IMR-90 (cell line): ENCODE measurements at regions not wholly inside any gene's neighbourhood (a gene's known extent, or its start where the extent isn't known, plus 50 kb on each side); places are given as distances from the start of the nearest gene placed in this dataset.

ENCODE experiments used
- CEBPB ChIP-seq: IDR thresholded peaks from 2 replicates; pipeline ENCODE4 v1.6.1; 2012; ENCODE audit warnings: low read depth, low read length, improper control_type of control experiment
- CHD1 ChIP-seq: IDR thresholded peaks from 2 replicates; pipeline ENCODE4 v1.6.1; 2012; ENCODE audit warnings: low read depth, low read length, improper control_type of control experiment
- ELK1 ChIP-seq: fragments of 150-350 bp; IDR thresholded peaks from 2 replicates; pipeline ENCODE4 v1.6.1; 2016; ENCODE audit warnings: low read depth, mild to moderate bottlenecking, low read length, moderate library complexity, borderline replicate concordance
- MXI1 ChIP-seq: IDR thresholded peaks from 2 replicates; pipeline ENCODE4 v1.6.1; 2012; ENCODE audit warnings: low read depth, mild to moderate bottlenecking, low read length, moderate library complexity, borderline replicate concordance
- POLR2A ChIP-seq: IDR thresholded peaks from 2 replicates; pipeline ENCODE4 v1.6.1; 2012; ENCODE audit warnings: mild to moderate bottlenecking, low read depth, low read length
- RAD21 ChIP-seq: IDR thresholded peaks from 2 replicates; pipeline ENCODE4 v1.6.1; 2012; ENCODE audit warnings: low read length, improper control_type of control experiment
- RCOR1 ChIP-seq: IDR thresholded peaks from 2 replicates; pipeline ENCODE4 v1.6.1; 2012; ENCODE audit warnings: mild to moderate bottlenecking, low read length, improper control_type of control experiment; ENCODE audit not compliant: insufficient replicate concordance
- RFX5 ChIP-seq: IDR thresholded peaks from 2 replicates; pipeline ENCODE4 v1.8.0; 2012; ENCODE audit warnings: low read depth, mild to moderate bottlenecking, low read length, moderate library complexity
- SMC3 ChIP-seq: fragments of 150-350 bp; IDR thresholded peaks from 2 replicates; pipeline ENCODE4 v1.6.1; 2016; ENCODE audit warnings: low read depth, mild to moderate bottlenecking, antibody characterized with exemption, low read length, moderate library complexity
- TF ChIP-seq, protein P1 (sequence below): conservative IDR thresholded peaks from 2 replicates; pipeline ENCODE4 v1.5.1; 2012; ENCODE audit warnings: mild to moderate bottlenecking, low read depth, low read length, improper control_type of control experiment
- TF ChIP-seq, protein P2 (sequence below): fragments of 150-350 bp; IDR thresholded peaks from 2 replicates; pipeline ENCODE4 v1.6.1; 2017; ENCODE audit warnings: mild to moderate bottlenecking, antibody characterized with exemption, low read length, low read depth

DNA sequence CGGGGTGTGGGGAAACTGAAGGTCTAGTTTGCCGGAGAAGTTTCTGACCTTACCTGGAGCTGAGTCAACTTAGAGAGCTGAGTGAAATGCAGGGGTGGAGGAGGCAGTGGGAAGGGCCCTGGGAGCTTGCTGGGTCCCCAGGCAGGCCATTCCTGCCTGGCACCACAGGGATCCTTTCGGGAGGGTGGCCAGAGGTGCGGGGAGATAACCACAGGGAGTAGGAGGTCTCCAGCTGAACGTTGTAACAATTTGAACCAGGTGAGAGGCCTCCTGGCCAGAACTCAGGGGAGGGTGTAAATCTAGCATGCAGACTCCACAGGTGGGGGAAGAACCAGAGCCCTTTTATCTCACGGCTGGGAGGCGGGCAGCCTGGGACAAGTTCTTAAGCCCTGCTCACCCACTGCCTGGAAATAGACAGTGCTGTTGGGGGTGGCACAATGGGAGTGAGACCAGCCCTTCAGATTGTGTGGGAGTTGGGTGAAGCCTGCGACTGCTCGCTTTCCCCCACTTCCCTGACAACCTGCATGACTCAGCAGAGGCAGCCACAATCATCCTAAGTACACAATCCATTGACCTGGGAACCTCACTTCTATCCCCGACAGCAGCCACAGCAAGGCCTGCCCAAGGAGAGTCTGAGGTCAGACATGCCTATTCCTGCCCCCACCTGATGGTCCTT, 247.4 kb downstream of the ADGRA3 start:
- no peak for TF ChIP-seq MXI1
- TF ChIP-seq RFX5, result no peak
- TF ChIP-seq, protein P1, sequence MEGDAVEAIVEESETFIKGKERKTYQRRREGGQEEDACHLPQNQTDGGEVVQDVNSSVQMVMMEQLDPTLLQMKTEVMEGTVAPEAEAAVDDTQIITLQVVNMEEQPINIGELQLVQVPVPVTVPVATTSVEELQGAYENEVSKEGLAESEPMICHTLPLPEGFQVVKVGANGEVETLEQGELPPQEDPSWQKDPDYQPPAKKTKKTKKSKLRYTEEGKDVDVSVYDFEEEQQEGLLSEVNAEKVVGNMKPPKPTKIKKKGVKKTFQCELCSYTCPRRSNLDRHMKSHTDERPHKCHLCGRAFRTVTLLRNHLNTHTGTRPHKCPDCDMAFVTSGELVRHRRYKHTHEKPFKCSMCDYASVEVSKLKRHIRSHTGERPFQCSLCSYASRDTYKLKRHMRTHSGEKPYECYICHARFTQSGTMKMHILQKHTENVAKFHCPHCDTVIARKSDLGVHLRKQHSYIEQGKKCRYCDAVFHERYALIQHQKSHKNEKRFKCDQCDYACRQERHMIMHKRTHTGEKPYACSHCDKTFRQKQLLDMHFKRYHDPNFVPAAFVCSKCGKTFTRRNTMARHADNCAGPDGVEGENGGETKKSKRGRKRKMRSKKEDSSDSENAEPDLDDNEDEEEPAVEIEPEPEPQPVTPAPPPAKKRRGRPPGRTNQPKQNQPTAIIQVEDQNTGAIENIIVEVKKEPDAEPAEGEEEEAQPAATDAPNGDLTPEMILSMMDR, result no peak
- no peak for TF ChIP-seq RCOR1
- no peak for TF ChIP-seq RAD21
- TF ChIP-seq POLR2A, result no peak
- no peak for TF ChIP-seq CHD1
- TF ChIP-seq, protein P2, sequence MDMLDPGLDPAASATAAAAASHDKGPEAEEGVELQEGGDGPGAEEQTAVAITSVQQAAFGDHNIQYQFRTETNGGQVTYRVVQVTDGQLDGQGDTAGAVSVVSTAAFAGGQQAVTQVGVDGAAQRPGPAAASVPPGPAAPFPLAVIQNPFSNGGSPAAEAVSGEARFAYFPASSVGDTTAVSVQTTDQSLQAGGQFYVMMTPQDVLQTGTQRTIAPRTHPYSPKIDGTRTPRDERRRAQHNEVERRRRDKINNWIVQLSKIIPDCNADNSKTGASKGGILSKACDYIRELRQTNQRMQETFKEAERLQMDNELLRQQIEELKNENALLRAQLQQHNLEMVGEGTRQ, result no peak
- TF ChIP-seq ELK1, result no peak
- no peak for TF ChIP-seq CEBPB
- TF ChIP-seq SMC3, result no peak
